ELR (cell line): ENCODE measurements at regions not wholly inside any gene's neighbourhood (a gene's known extent, or its start where the extent isn't known, plus 50 kb on each side); places are given as distances from the start of the nearest gene placed in this dataset.
"Not testable (repeated sequence)": the region's sequence is repeated elsewhere in the genome, so short reads cannot be mapped to it uniquely, and the experiment has no call there.

Experiments
- DNase-seq: peaks from one replicate; pipeline ENCODE4 v3.0.0-alpha.2; 2015; ENCODE audit warnings: low read depth

- no peak for DNase-seq
These were observed 331.5 kb upstream of the IL12A start for GRCh38 chr3:159657176-159657575.

- DNase-seq: no peak
These were observed 331.0 kb upstream of the IL12A start for GRCh38 chr3:159657629-159658028.

DNA sequence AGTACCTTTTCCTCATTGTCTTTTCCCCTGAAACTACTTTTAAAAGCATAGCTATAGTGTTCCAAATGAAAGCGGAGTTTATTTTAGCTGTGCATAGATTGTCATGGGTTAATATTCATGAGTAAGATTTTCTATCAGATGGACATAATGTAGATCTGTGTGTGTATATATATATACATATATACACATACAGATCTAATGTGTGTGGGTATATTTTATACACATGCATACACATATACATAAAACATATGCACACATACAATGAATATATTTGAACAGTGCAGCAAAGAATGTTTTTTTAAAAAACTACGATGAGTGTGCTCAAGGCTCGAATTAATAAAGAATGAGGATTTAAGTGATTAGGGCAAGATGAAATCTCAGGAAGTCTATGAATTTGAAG, 328.3 kb upstream of the IL12A start:
- DNase-seq: no peak

- DNase-seq: no peak
These were observed 327.7 kb upstream of the IL12A start for GRCh38 chr3:159660901-159661300.

GRCh38 chr3:159662549-159662948, 326.1 kb upstream of the IL12A start:
- DNase-seq: no peak

DNA sequence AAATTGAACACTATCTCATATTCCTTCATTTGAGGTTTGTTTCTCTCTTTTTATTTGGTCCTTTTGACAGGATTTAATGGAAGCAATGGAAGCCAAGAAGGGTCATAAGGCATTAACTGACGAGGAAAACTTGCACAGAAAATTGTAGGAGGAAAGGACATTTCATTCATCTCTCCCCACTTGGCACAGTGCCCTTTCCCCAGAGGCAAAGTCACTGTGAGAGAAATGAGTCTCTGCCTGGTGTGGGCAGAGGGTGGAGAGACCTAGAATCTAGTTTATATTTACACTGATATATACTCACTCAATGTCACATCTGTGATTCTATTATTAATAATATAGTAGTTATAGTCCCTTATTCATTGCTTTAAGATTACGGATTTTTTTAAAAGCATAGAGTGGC, 324.6 kb upstream of the IL12A start:
- peak; percentile 40 for DNase-seq

- DNase-seq: no peak
These were observed 324.0 kb upstream of the IL12A start for GRCh38 chr3:159664653-159665052.

DNA sequence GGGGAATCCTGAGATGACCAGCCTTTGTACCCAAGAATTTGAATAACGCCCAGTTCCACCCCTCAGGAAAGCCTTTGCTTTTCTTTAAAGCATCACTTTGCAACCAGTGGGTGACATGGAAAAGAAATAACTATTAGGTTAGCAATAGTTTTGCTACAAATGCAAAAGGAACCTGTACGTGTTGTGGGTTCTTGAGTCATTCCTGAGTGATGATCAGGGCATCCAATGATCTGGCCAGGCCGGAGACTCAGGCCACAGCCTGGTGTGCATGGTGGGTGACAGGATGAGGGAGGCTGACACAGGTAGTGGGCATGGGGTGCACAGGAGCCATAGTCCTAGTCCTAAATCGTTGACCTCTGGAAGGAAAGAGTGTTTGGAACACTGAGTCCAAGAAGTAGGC, 321.4 kb upstream of the IL12A start:
- peak; percentile 70 for DNase-seq

- no peak for DNase-seq
These were observed 320.2 kb upstream of the IL12A start for GRCh38 chr3:159668461-159668860.

DNA sequence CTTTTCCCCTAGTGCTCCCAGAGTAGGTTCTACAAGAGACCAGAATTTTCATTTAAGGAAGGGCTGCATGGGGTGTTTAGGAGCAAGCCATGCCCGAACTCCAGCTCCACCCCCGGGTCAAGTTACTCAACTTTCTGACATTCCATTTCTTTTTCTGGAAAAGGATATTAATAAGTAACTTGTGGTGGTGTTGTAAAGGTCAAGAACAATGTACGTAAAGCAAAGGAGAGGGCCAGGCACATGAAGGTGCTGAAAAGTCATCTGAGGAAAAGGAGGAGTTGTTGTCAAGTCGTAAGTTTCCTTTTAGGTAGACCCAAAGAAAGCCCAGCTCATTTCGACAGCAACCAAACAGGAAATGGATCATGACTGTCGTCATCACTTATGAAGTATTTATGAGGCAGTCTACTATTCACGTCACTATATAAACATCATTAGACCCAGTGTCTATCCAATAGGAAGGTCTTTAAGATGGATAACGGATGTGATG, 319.6 kb upstream of the IL12A start:
- DNase-seq: peak; percentile 43

GRCh38 chr3:159669766-159670165, 318.9 kb upstream of the IL12A start:
- DNase-seq: no peak

DNA sequence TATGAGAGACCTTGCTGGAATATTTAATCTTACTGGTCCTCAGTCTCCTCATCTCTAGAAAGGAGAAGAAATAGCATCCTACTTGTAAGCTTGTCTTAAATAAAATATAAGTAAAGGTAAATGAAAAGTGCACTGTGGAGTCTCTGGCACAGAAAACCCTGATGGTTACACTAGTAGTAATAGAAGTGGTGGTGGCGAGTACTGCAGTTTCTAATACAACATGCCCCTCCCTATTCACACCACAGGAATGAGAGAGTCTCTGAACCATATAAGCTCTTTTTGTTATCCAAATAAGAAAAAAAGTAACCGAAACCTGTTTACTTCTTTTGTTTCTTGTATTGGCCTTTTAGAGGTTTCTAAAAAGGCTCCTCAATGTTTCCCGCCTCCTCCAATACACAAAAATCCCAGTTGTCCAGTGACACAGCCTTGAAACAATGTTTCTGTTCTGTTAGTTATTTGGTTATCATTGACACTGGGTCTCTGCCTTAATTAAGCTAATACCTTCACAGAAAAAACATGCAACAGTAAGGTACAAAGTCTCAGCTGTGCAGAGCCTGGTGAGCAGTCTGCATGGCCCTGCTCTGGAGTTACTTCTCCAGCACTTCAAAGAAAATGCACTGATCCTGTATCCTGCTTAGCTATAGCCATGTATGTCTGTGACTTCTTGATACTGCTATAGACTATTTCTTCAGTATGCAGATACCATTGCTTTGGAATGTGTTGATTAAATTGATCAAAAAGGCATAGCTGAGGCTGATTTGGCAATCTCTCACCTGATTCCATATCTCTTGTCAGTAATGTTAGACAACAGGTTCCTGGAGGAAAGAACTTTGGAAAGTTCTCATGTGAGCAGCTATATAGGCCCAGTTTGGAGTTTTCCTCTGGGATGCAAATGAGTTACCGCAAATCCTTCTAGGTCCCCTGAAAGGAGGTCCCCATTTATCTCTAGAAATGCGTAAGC, 315.6 kb upstream of the IL12A start:
- peak; percentile 38 for DNase-seq

DNA sequence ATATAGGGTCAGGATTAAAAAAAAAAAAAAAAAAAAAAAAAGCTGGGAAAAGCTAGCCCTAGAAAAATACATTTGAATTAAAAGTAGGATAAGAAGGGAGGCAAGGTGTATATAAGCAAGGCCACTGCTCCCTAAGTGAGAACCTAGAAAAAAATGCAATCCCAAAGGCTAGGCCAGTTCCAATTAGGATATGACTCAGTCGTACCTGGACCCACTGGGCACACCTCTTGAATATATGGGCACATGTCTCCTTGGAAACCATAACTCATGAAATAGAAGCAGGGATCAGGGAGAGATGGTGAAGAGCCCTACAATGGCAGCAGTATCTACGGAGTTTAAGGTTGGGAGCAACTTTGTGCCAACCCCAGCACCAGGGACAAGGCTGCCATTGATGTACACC, 314.1 kb upstream of the IL12A start:
- no peak for DNase-seq

- no peak for DNase-seq
These were observed 313.4 kb upstream of the IL12A start for GRCh38 chr3:159675285-159675684.

- no peak for DNase-seq
These were observed 308.7 kb upstream of the IL12A start for GRCh38 chr3:159679900-159680299.

DNA sequence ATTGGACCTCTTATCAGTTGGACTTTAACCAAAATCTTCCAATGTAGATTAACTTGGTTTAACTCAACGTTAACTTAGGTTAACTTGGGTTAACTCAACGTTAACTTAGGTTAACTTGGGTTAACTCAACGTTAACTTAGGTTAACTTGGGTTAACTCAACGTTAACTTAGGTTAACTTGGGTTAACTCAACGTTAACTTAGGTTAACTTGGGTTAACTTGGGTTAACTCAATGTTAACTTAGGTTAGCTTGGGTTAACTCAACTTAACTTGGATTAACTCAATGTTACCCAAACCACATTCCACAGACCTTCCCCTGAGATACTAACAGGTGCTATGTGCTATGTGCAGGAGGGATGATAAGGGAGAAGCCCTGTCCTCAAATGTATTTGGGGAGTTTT, 306.9 kb upstream of the IL12A start:
- DNase-seq: not testable (repeated sequence)

- no peak for DNase-seq
These were observed 302.8 kb upstream of the IL12A start for GRCh38 chr3:159685801-159686200.

GRCh38 chr3:159693226-159693625, 295.4 kb upstream of the IL12A start:
- DNase-seq: no peak

DNA sequence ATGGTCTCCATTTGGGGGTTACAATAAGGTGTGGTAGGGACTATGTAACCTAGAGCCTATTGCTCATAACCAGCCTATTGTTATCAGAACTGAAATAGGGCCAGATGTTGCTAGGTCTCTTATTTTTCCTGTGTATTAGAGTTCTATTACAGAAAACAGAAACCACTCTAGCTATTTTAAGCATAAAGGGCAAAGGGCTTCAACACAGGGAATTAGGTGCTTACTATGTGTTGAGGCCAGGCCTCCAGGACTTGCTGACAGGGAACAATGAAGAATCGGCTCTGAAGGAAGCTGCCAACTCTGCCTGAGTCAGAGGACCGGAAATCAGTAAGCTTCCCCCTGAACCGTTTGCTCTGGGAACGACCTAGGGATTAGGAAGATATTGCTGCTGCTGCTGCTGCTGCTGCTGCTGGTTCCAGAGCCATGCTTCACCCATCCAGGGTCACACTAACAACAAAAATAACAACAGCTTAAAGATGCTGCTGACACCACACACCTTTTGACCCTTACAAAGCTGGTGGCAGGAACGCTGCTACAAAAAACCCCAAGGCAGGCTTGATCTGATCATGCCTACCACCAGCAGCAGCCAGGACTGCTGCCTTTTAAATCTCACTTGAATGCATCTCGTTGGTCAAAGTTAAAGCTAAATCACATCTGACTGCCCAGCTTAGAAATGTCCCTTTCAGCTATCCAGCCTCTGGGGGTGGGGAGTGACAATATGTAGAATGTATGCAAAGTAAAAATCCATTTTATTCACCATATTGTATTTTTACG, 276.9 kb upstream of the IL12A start:
- peak; percentile 92 for DNase-seq

DNA sequence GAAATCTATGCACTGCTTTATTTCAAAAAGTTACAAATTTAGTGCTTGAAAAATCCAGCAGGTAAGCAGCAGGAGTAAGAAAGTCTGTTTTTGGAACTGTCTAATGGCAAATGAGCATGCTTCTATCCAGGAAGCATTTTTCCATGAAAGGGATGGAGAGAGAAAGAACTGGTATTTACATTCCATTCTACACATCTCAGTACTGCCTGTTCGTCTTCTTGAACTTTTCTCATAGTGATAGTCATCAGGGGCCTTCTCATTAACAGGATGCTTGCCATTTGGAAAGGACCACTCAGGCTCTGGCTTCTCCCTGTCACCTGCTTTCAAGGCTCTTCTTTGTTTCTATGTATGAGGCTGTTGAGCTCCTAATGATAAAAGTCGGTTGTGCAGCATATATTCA, 267.3 kb upstream of the IL12A start:
- peak; percentile 9 for DNase-seq

- no peak for DNase-seq
These were observed 265.3 kb upstream of the IL12A start for GRCh38 chr3:159723295-159723694.

GRCh38 chr3:159724627-159725026, 264.0 kb upstream of the IL12A start:
- DNase-seq: peak; percentile 70
